HS-5 (cell line): ENCODE measurements at regions not wholly inside any gene's neighbourhood (a gene's known extent, or its start where the extent isn't known, plus 50 kb on each side); places are given as distances from the start of the nearest gene placed in this dataset.
"Not testable (repeated sequence)": the region's sequence is repeated elsewhere in the genome, so short reads cannot be mapped to it uniquely, and the experiment has no call there.

Experiments used
- DNase-seq: peaks from one replicate; pipeline ENCODE4 v3.0.0-alpha.2; 2012; ENCODE audit warnings: low read depth

- no peak for DNase-seq
Observed at GRCh38 chr16:22653876-22654275, 143.2 kb downstream of the NPIPB5 start.

GRCh38 chr16:22656573-22656972, 145.9 kb downstream of the NPIPB5 start:
- DNase-seq, result not testable (repeated sequence)

GRCh38 chr16:22659933-22660332, 149.2 kb downstream of the NPIPB5 start:
- DNase-seq, result no peak

- no peak for DNase-seq
Observed at GRCh38 chr16:22660441-22661160, 149.9 kb downstream of the NPIPB5 start.

- DNase-seq, result no peak
Observed at GRCh38 chr16:22661161-22661647, 150.5 kb downstream of the NPIPB5 start.

- not testable (repeated sequence) for DNase-seq
Observed at GRCh38 chr16:22662958-22663357, 151.0 kb upstream of the HS3ST2 start.

- DNase-seq, result no peak
Observed at GRCh38 chr16:22663389-22664064, 150.4 kb upstream of the HS3ST2 start.

- DNase-seq, result no peak
Observed at GRCh38 chr16:22664132-22664531, 149.8 kb upstream of the HS3ST2 start.

GRCh38 chr16:22664561-22664997, 149.4 kb upstream of the HS3ST2 start:
- DNase-seq, result no peak

GRCh38 chr16:22665048-22665797, 148.7 kb upstream of the HS3ST2 start:
- no peak for DNase-seq

- no peak for DNase-seq
Observed at GRCh38 chr16:22665803-22666202, 148.2 kb upstream of the HS3ST2 start.

- DNase-seq, result no peak
Observed at GRCh38 chr16:22668318-22668717, 145.6 kb upstream of the HS3ST2 start.

- no peak for DNase-seq
Observed at GRCh38 chr16:22670044-22670536, 143.9 kb upstream of the HS3ST2 start.

- no peak for DNase-seq
Observed at GRCh38 chr16:22670551-22671041, 143.4 kb upstream of the HS3ST2 start.

GRCh38 chr16:22671301-22672076, 142.5 kb upstream of the HS3ST2 start:
- no peak for DNase-seq

- DNase-seq, result no peak
Observed at GRCh38 chr16:22672830-22673210, 141.1 kb upstream of the HS3ST2 start.

- no peak for DNase-seq
Observed at GRCh38 chr16:22673421-22673831, 140.5 kb upstream of the HS3ST2 start.

- no peak for DNase-seq
Observed at GRCh38 chr16:22674832-22675191, 139.2 kb upstream of the HS3ST2 start.

- DNase-seq, result no peak
Observed at GRCh38 chr16:22675745-22676540, 138.0 kb upstream of the HS3ST2 start.

- no peak for DNase-seq
Observed at GRCh38 chr16:22677024-22677830, 136.7 kb upstream of the HS3ST2 start.
